ENCODE measurements at regions not wholly inside any gene's neighbourhood (a gene's known extent, or its start where the extent isn't known, plus 50 kb on each side); places are given as distances from the start of the nearest gene placed in this dataset.

- peak; percentile 70 for DNase-seq (ENCODE audit: low read depth, low spot score)
- no peak overlapping the region for H3K4me3 ChIP-seq (ENCODE audit: low read depth, low read length)
- in situ Hi-C loops (cut with HindIII; ENCODE audit: low sequenced_read_pairs) = no loop called here
- no peak for TF ChIP-seq CTCF (IDR thresholded peaks at IDR 0.05; ENCODE audit: low read depth, low read length)
Observed at GRCh38 chr3:110811050-110811449, 260.6 kb upstream of the NECTIN3 start.

GRCh38 chr3:110813541-110813940 is 258.1 kb upstream of the NECTIN3 start:
- in situ Hi-C loops (cut with HindIII; ENCODE audit: low sequenced_read_pairs) = no loop called here
- H3K4me3 ChIP-seq (ENCODE audit: low read depth, low read length) = no peak overlapping the region
- no peak for DNase-seq (ENCODE audit: low read depth, low spot score)
- no peak for TF ChIP-seq CTCF (IDR thresholded peaks at IDR 0.05; ENCODE audit: low read depth, low read length)

GRCh38 chr3:110814170-110815007 is 257.2 kb upstream of the NECTIN3 start:
- DNase-seq (ENCODE audit: low read depth, low spot score) = peak; percentile 93

GRCh38 chr3:110815008-110815583 is 256.5 kb upstream of the NECTIN3 start:
- DNase-seq (ENCODE audit: low read depth, low spot score) = no peak
- in situ Hi-C loops (cut with HindIII; ENCODE audit: low sequenced_read_pairs) = no loop called here
- TF ChIP-seq CTCF (IDR thresholded peaks at IDR 0.05; ENCODE audit: low read depth, low read length) = no peak
- no peak overlapping the region for H3K4me3 ChIP-seq (ENCODE audit: low read depth, low read length)

More at GRCh38 chr3:110814170-110815007, 257.2 kb upstream of the NECTIN3 start:
- in situ Hi-C loops (cut with HindIII; ENCODE audit: low sequenced_read_pairs) = no loop called here
- TF ChIP-seq CTCF (IDR thresholded peaks at IDR 0.05; ENCODE audit: low read depth, low read length) = no peak
- H3K4me3 ChIP-seq (ENCODE audit: low read depth, low read length) = no peak overlapping the region

- in situ Hi-C loops (cut with HindIII; ENCODE audit: low sequenced_read_pairs) = no loop called here
- TF ChIP-seq CTCF (IDR thresholded peaks at IDR 0.05; ENCODE audit: low read depth, low read length) = no peak
- H3K4me3 ChIP-seq (ENCODE audit: low read depth, low read length) = no peak overlapping the region
- no peak for DNase-seq (ENCODE audit: low read depth, low spot score)
Observed at GRCh38 chr3:110816008-110816407, 255.6 kb upstream of the NECTIN3 start.

GRCh38 chr3:110821586-110821985 is 250.0 kb upstream of the NECTIN3 start:
- in situ Hi-C loops (cut with HindIII; ENCODE audit: low sequenced_read_pairs) = no loop called here
- no peak for TF ChIP-seq CTCF (IDR thresholded peaks at IDR 0.05; ENCODE audit: low read depth, low read length)
- H3K4me3 ChIP-seq (ENCODE audit: low read depth, low read length) = no peak overlapping the region
- DNase-seq (ENCODE audit: low read depth, low spot score) = no peak
